ENCODE measurements at regions not wholly inside any gene's neighbourhood (a gene's known extent, or its start where the extent isn't known, plus 50 kb on each side); places are given as distances from the start of the nearest gene placed in this dataset.

DNA sequence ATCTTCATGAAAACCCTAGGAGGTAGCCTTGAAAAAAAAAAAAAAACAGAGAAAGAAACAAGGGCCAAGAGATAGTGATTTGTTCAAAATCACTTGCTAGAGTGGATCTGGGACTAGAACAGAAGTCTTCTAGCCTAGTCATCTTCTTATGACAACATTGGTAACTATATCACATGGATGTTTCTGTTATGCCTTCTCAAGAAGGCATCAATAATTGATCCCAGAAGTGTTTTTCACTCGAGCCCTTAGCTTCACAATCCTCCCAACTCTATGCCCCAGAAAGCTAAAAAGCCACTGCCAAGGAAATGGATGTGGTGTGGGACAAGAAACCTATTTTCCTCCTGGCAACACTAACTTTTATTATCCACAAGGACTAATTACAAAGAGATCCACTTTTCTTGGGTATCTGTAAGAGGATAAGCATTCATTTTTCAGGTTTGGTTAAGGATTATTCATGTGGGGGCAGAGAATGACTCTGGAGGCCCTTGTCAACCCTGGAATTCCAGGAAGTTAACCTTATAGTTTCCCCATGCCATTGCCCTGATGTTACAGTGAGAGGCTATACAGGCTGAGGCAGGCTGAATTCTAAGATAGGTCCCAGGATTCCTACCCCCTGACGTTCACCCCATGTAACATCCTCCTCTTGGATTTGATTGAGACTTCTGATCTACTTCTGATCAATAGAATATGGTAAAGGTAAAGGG, 67.7 kb upstream of the CPM start (continued):
- TF ChIP-seq, protein P1, sequence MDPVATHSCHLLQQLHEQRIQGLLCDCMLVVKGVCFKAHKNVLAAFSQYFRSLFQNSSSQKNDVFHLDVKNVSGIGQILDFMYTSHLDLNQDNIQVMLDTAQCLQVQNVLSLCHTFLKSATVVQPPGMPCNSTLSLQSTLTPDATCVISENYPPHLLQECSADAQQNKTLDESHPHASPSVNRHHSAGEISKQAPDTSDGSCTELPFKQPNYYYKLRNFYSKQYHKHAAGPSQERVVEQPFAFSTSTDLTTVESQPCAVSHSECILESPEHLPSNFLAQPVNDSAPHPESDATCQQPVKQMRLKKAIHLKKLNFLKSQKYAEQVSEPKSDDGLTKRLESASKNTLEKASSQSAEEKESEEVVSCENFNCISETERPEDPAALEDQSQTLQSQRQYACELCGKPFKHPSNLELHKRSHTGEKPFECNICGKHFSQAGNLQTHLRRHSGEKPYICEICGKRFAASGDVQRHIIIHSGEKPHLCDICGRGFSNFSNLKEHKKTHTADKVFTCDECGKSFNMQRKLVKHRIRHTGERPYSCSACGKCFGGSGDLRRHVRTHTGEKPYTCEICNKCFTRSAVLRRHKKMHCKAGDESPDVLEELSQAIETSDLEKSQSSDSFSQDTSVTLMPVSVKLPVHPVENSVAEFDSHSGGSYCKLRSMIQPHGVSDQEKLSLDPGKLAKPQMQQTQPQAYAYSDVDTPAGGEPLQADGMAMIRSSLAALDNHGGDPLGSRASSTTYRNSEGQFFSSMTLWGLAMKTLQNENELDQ (tag by site-specific recombination; IDR thresholded peaks at IDR 0.05; ENCODE audit: low read depth), result no peak
- TF ChIP-seq ZNF416 (tag by site-specific recombination; IDR thresholded peaks at IDR 0.05), result no peak
- no peak for TF ChIP-seq ZNF768 (tag by site-specific recombination; IDR thresholded peaks at IDR 0.05)
- no peak for TF ChIP-seq ZNF623 (tag by site-specific recombination; IDR thresholded peaks at IDR 0.05)
- no peak for TF ChIP-seq ZSCAN16 (tag by site-specific recombination; IDR thresholded peaks at IDR 0.05)
- TF ChIP-seq ZNF521 (tag by site-specific recombination; IDR thresholded peaks at IDR 0.05), result no peak
- no peak for TF ChIP-seq ZNF654 (tag by site-specific recombination; IDR thresholded peaks at IDR 0.05; ENCODE audit: low read depth)
- TF ChIP-seq ZNF324 (tag by site-specific recombination; IDR thresholded peaks at IDR 0.05), result no peak
- TF ChIP-seq ZBTB10 (tag by site-specific recombination; IDR thresholded peaks at IDR 0.05), result no peak
- no peak for TF ChIP-seq ZNF791 (tag by site-specific recombination; IDR thresholded peaks at IDR 0.05)
- no peak for TF ChIP-seq ZNF335 (tag by site-specific recombination; conservative IDR thresholded peaks at IDR 0.05)

GRCh38 chr12:69001251-69001650, 68.3 kb upstream of the CPM start:
- Histone ChIP-seq H3K4me1 (ENCODE audit: control insufficient read depth, insufficient read depth, low read length) (no peaks in the 10 kb centered on the region), H3K36me3 (ENCODE audit: control insufficient read depth in 2 of 2, insufficient read depth in 1 of 2, low read length in 2 of 2) (no peaks in the 10 kb centered on the region), H3K4me3 (ENCODE audit: low read depth, low read length) (no peak overlapping the region), H3K9me3 (ENCODE audit: control insufficient read depth, insufficient read depth, low read depth, low read length) (no peaks in the 10 kb centered on the region), H3K27ac (ENCODE audit: extremely low read depth, low read depth, low read length) (no peak overlapping the region)
- ChIA-PET POLR2A (no interaction called here), CTCF (interaction anchor here (1.2 kb wide), 1 partner anchor 171 kb away, joined by 3 read pairs; no protein-coding TSS in a partner anchor)
- TF ChIP-seq ZFP3 (tag by site-specific recombination; IDR thresholded peaks at IDR 0.05; ENCODE audit: low read depth) (no peak), KLF9 (tag by site-specific recombination; IDR thresholded peaks at IDR 0.05; ENCODE audit: low read depth) (no peak), ZNF513 (tag by site-specific recombination; IDR thresholded peaks at IDR 0.05) (no peak), BCL11B (tag by site-specific recombination; IDR thresholded peaks at IDR 0.05; ENCODE audit: low read depth) (no peak), ZNF664 (tag by site-specific recombination; IDR thresholded peaks at IDR 0.05) (no peak), ZNF324 (tag by site-specific recombination; IDR thresholded peaks at IDR 0.05) (no peak), ZSCAN18 (tag by site-specific recombination; IDR thresholded peaks at IDR 0.05) (no peak), GLI4 (tag by site-specific recombination; IDR thresholded peaks at IDR 0.05) (no peak), ZBTB8A (tag by site-specific recombination; IDR thresholded peaks at IDR 0.05) (no peak), IKZF3 (tag by site-specific recombination; IDR thresholded peaks at IDR 0.05) (no peak), ZNF112 (tag by site-specific recombination; IDR thresholded peaks at IDR 0.05) (no peak), KLF16 (tag by site-specific recombination; IDR thresholded peaks at IDR 0.05) (no peak)
- TF ChIP-seq, protein P2, sequence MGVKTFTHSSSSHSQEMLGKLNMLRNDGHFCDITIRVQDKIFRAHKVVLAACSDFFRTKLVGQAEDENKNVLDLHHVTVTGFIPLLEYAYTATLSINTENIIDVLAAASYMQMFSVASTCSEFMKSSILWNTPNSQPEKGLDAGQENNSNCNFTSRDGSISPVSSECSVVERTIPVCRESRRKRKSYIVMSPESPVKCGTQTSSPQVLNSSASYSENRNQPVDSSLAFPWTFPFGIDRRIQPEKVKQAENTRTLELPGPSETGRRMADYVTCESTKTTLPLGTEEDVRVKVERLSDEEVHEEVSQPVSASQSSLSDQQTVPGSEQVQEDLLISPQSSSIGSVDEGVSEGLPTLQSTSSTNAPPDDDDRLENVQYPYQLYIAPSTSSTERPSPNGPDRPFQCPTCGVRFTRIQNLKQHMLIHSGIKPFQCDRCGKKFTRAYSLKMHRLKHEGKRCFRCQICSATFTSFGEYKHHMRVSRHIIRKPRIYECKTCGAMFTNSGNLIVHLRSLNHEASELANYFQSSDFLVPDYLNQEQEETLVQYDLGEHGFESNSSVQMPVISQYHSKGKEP (tag by site-specific recombination; IDR thresholded peaks at IDR 0.05), result no peak

All from HEK293 (cell line).